GM12878 (cell line): ENCODE measurements at regions not wholly inside any gene's neighbourhood (a gene's known extent, or its start where the extent isn't known, plus 50 kb on each side); places are given as distances from the start of the nearest gene placed in this dataset.

Experiments used
- ATAC-seq: fragments of 200-7000 bp; cut with Tn5 transposase; 3 replicates; pipeline ENCODE4 v1.9.1; 2020; ENCODE audit warnings: mild to moderate bottlenecking, moderate library complexity
- BruUV-seq: library from RNA; stranded (reverse); fragments of 400-500 nt; replicated peaks from 2 replicates; lab custom pipeline; 2021; lab: Mats Ljungman, UMichigan
- CTCF ChIA-PET: fragments of 300-600 bp; sonication (Branson Sonifier 250); formaldehyde crosslinking; extraction: SDS; loops from one replicate; lab custom pipeline; 2021; ENCODE audit warnings: inconsistent platforms; lab: Yijun Ruan, JAX
- POLR2A ChIA-PET: fragments of 350-600 bp; formaldehyde crosslinking; extraction: SDS; loops from one replicate; lab custom pipeline; 2021; ENCODE audit warnings: inconsistent platforms; lab: Charles Lee
- RAD21 ChIA-PET: fragments of 300-600 bp; sonication (Branson Sonifier 250); formaldehyde crosslinking; loops from one replicate; lab custom pipeline; 2023; ENCODE audit warnings: antibody characterized with exemption; ENCODE audit not compliant: unreplicated experiment; lab: Charles Lee
- SMC1A ChIA-PET: fragments of 300-600 bp; sonication (Branson Sonifier 250); formaldehyde crosslinking; loops from one replicate; lab custom pipeline; 2023; ENCODE audit not compliant: unreplicated experiment, uncharacterized antibody; lab: Charles Lee
- DNase-seq: peaks from one replicate; pipeline ENCODE4 v3.0.0-alpha.2; 2011; ENCODE audit warnings: low read depth, low spot score
- FAIRE-seq: peaks from 3 replicates; lab custom pipeline; 2011; peaks lifted over from hg19 to GRCh38; lab: Jason Lieb, UNC
- H2AFZ ChIP-seq: 2 replicates; pipeline ENCODE4 v1.6.0; 2011; ENCODE audit warnings: low read depth, low read length, control low read depth; ENCODE audit not compliant: control insufficient read depth
- H3K27ac ChIP-seq: 2 replicates; pipeline ENCODE4 v1.5.1; 2011; ENCODE audit warnings: control low read depth; ENCODE audit not compliant: control insufficient read depth, insufficient read depth
- H3K27me3 ChIP-seq, 2 experiments: replicated peaks in 1 of 2; 2 replicates each; pipeline versions ENCODE4 v1.6.0 to v1.6.1; 2011; ENCODE audit warnings: low read length in 1 of 2; ENCODE audit not compliant: control insufficient read depth in 2 of 2, insufficient read depth in 2 of 2
- H3K36me3 ChIP-seq, 2 experiments: 2 replicates each; pipeline ENCODE4 v1.5.1; 2011; ENCODE audit warnings: low read length in 1 of 2; ENCODE audit not compliant: control insufficient read depth in 2 of 2, insufficient read depth in 2 of 2
- H3K4me1 ChIP-seq: 2 replicates; pipeline ENCODE4 v1.6.1; 2011; ENCODE audit warnings: mild to moderate bottlenecking, low read length, moderate library complexity, mixed read lengths; ENCODE audit not compliant: control insufficient read depth, insufficient read depth
- H3K4me2 ChIP-seq: 2 replicates; pipeline ENCODE4 v1.6.0; 2011; ENCODE audit warnings: control low read depth; ENCODE audit not compliant: control insufficient read depth, insufficient read depth
- H3K4me3 ChIP-seq: fragments of 200-600 bp; sonication (generic); 2 replicates; pipeline ENCODE4 v1.5.1; 2016
- H3K79me2 ChIP-seq: 2 replicates; pipeline ENCODE4 v1.6.0; 2011; ENCODE audit warnings: low read length; ENCODE audit not compliant: control insufficient read depth, insufficient read depth
- H3K9ac ChIP-seq: 2 replicates; pipeline ENCODE4 v1.8.0; 2011; ENCODE audit warnings: low read length, control low read depth, mixed read lengths; ENCODE audit not compliant: control insufficient read depth, insufficient read depth
- H3K9me3 ChIP-seq: replicated peaks from 3 replicates; pipeline ENCODE4 v1.5.1; 2011; ENCODE audit warnings: mild to moderate bottlenecking, low read length; ENCODE audit not compliant: control insufficient read depth, insufficient read depth
- H4K20me1 ChIP-seq: 2 replicates; pipeline ENCODE4 v1.6.0; 2011; ENCODE audit not compliant: control insufficient read depth, insufficient read depth
- CBX5 ChIP-seq: sonication (generic); IDR thresholded peaks from 2 replicates; pipeline ENCODE4 v1.6.1; 2016; ENCODE audit warnings: low read depth, moderate library complexity, mild to moderate bottlenecking, inconsistent platforms
- POLR2AphosphoS2 ChIP-seq: IDR thresholded peaks from 2 replicates; pipeline ENCODE4 v1.6.1; 2011; ENCODE audit warnings: low read depth, mild to moderate bottlenecking, low read length, improper control_type of control experiment, moderate library complexity
- WGBS: methylation state at CpG from one replicate; pipeline ENCODE4 v1.1.6; 2016; ENCODE audit warnings: low lambda C conversion rate; ENCODE audit not compliant: insufficient replicate concordance, insufficient coverage; ENCODE audit errors: missing lambda C conversion rate; 5-methylcytosine and 5-hydroxymethylcytosine counted together
- in situ Hi-C: fragments of 300-500 bp; cut with MboI; formaldehyde crosslinking; loops from 9 replicates; pipeline ENCODE4 v1.14.3; 2018; ENCODE audit warnings: mixed read lengths
- intact Hi-C: fragments of 100-400 bp; cut with micrococcal nuclease; formaldehyde crosslinking; loops from one replicate; pipeline ENCODE4 v1.14.2; 2022; ENCODE audit not compliant: unreplicated experiment
- TF ChIP-seq, protein P1 (sequence below): fragments of 450-650 bp; IDR thresholded peaks from 2 replicates; pipeline ENCODE4 v1.6.1; 2017; ENCODE audit warnings: mild to moderate bottlenecking, moderate library complexity
- TF ChIP-seq, protein P2 (sequence below), 3 experiments: IDR thresholded peaks in 2 of 3; conservative IDR thresholded peaks in 1 of 3; 2 replicates each; pipeline ENCODE4 v1.5.1; 2011; ENCODE audit warnings: low read depth in 3 of 3, low read length in 3 of 3, mild to moderate bottlenecking in 3 of 3, control low read depth in 2 of 3, moderate library complexity in 2 of 3, inconsistent platforms in 1 of 3, mixed read lengths in 1 of 3; ENCODE audit not compliant: control insufficient read depth in 2 of 3, insufficient read depth in 1 of 3; ENCODE audit errors: extremely low read depth in 1 of 3

DNA sequence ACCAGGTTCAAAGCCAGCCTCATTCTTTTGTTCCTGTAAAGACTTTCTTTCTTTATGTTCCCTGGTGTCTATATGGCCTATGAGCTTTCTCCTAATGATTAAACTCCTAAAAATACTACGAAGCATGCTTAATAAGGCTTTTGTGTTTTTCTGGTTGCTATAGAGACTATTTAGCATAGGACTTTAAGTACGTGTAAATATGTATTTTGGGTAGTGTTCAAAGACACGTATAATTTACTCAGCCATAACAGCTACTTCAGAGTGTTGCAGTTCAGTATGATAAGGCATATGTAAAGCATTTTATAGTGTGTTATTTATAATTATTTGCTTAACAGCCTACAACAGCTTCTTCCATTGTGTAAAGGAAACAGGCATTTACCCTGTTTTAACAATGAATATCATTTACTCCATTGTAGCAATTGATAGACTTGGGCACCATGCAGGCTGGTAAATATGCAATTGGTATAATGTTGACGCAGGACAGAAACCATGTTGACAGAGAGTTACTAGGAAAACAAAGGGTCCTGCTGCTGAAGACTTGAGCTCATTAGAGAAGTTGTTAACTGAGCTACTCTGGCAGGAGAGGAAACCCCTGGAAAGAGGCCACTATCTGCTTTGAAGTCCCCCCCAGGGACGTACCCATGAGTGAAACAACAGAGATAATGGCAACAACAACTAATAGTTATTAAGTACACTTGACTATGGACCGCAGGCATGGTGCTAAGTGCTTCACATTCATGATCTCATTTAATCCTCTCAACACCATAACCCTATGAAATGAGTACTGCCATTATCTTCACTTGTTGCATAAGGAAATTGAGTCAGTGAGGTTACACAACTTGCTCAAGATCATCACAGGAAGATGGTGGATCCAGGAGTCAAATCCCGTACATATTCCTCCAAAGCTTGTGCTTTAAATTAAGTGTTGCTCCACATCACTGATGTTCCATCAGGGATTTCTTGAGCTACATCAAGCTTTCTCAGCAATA, 342.2 kb upstream of the DYNLRB2 start:
- Histone ChIP-seq H3K79me2 (no peaks in the 10 kb centered on the region), H3K4me1 (no peaks in the 10 kb centered on the region), H2AFZ (no peak overlapping the region), H4K20me1 (no peaks in the 10 kb centered on the region), H3K36me3 (no peaks in the 10 kb centered on the region), H3K27me3 (0 out of 4 replicates have a peak, but pooled peaks cover 0 to 4% of the 10 kb centered on the region in 2 experiments), H3K4me2 (no peak overlapping the region), H3K9ac (no peak overlapping the region), H3K9me3 (no peaks in the 10 kb centered on the region), H3K4me3 (no peak overlapping the region), H3K27ac (no peak overlapping the region)
- WGBS: 17% methylated on average over 7 of the region's 7 CpGs
- no TSS peak for BruUV-seq
- no peak for ATAC-seq
- FAIRE-seq: no peak
- no peak for TF ChIP-seq POLR2AphosphoS2
- no peak for TF ChIP-seq CBX5
- TF ChIP-seq, protein P1, sequence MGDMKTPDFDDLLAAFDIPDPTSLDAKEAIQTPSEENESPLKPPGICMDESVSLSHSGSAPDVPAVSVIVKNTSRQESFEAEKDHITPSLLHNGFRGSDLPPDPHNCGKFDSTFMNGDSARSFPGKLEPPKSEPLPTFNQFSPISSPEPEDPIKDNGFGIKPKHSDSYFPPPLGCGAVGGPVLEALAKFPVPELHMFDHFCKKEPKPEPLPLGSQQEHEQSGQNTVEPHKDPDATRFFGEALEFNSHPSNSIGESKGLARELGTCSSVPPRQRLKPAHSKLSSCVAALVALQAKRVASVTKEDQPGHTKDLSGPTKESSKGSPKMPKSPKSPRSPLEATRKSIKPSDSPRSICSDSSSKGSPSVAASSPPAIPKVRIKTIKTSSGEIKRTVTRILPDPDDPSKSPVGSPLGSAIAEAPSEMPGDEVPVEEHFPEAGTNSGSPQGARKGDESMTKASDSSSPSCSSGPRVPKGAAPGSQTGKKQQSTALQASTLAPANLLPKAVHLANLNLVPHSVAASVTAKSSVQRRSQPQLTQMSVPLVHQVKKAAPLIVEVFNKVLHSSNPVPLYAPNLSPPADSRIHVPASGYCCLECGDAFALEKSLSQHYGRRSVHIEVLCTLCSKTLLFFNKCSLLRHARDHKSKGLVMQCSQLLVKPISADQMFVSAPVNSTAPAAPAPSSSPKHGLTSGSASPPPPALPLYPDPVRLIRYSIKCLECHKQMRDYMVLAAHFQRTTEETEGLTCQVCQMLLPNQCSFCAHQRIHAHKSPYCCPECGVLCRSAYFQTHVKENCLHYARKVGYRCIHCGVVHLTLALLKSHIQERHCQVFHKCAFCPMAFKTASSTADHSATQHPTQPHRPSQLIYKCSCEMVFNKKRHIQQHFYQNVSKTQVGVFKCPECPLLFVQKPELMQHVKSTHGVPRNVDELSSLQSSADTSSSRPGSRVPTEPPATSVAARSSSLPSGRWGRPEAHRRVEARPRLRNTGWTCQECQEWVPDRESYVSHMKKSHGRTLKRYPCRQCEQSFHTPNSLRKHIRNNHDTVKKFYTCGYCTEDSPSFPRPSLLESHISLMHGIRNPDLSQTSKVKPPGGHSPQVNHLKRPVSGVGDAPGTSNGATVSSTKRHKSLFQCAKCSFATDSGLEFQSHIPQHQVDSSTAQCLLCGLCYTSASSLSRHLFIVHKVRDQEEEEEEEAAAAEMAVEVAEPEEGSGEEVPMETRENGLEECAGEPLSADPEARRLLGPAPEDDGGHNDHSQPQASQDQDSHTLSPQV: no peak
- TF ChIP-seq, protein P2, sequence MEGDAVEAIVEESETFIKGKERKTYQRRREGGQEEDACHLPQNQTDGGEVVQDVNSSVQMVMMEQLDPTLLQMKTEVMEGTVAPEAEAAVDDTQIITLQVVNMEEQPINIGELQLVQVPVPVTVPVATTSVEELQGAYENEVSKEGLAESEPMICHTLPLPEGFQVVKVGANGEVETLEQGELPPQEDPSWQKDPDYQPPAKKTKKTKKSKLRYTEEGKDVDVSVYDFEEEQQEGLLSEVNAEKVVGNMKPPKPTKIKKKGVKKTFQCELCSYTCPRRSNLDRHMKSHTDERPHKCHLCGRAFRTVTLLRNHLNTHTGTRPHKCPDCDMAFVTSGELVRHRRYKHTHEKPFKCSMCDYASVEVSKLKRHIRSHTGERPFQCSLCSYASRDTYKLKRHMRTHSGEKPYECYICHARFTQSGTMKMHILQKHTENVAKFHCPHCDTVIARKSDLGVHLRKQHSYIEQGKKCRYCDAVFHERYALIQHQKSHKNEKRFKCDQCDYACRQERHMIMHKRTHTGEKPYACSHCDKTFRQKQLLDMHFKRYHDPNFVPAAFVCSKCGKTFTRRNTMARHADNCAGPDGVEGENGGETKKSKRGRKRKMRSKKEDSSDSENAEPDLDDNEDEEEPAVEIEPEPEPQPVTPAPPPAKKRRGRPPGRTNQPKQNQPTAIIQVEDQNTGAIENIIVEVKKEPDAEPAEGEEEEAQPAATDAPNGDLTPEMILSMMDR (IDR thresholded peaks at IDR 0.05 in 2 of 3, conservative IDR thresholded peaks at IDR 0.05 in 1 of 3; ENCODE audit: control insufficient read depth in 2 of 3, extremely low read depth in 1 of 3, insufficient read depth in 1 of 3, low read depth in 3 of 3, low read length in 3 of 3): no peak
- ChIA-PET SMC1A (no interaction called here), RAD21 (no interaction called here), POLR2A (no interaction called here), CTCF (interaction anchor here (1.1 kb wide), 1 partner anchor 171 kb away, joined by 3 read pairs; no protein-coding TSS in a partner anchor)
- DNase-seq: no peak
- intact Hi-C loops: no loop called here
- in situ Hi-C loops: no loop called here
